Pancreas (tissue), 10 donors: ENCODE measurements at regions not wholly inside any gene's neighbourhood (a gene's known extent, or its start where the extent isn't known, plus 50 kb on each side); places are given as distances from the start of the nearest gene placed in this dataset.

Source experiments
- ATAC-seq, 4 donors: fragments of 200-7000 bp; cut with Tn5 transposase; one replicate each; pipeline versions ENCODE4 v1.8.0 to v1.9.1; 2020; ENCODE audit warnings: mild to moderate bottlenecking in 4 of 4, moderate library complexity in 4 of 4
- DNase-seq, 6 donors: peaks; one replicate each; pipeline ENCODE4 v3.0.0-alpha.2; 2020
- FAIRE-seq: peaks from 2 replicates; lab custom pipeline; 2012; peaks lifted over from hg19 to GRCh38; lab: Jason Lieb, UNC
- H3K27ac ChIP-seq, 4 donors: fragments of 200-600 bp; sonication (generic); 1 replicate in 3 of 4; 2 replicates in 1 of 4; pipeline versions ENCODE4 v1.5.0 to v1.8.0; 2020
- H3K27me3 ChIP-seq, 4 donors: fragments of 200-600 bp; one replicate each; pipeline ENCODE4 v1.8.0; 2021
- H3K36me3 ChIP-seq, 3 donors: fragments of 200-600 bp; sonication (generic) in 1 of 3; one replicate each; pipeline versions ENCODE4 v1.5.0 to v1.8.0; 2020 to 2021
- H3K4me1 ChIP-seq, 3 donors: fragments of 200-600 bp; one replicate each; pipeline ENCODE4 v1.8.0; 2021
- H3K4me3 ChIP-seq, 4 donors: fragments of 200-600 bp; sonication (generic) in 2 of 4; one replicate each; pipeline versions ENCODE4 v1.5.0 to v1.8.0; 2020 to 2021
- H3K9me3 ChIP-seq, 4 donors: fragments of 200-600 bp; one replicate each; pipeline ENCODE4 v1.8.0; 2021
- CTCF ChIP-seq, 4 donors: fragments of 200-600 bp; sonication (generic) in 3 of 4; IDR thresholded peaks; one replicate each; pipeline versions ENCODE4 v1.5.0 to v1.8.0; 2021; ENCODE audit warnings: antibody characterized with exemption in 4 of 4
- WGBS, 2 donors: extraction: QIAGEN DNeasy Blood & Tissue Kit; methylation state at CpG; one replicate each; pipeline ENCODE4 v1.1.7; 2013; 5-methylcytosine and 5-hydroxymethylcytosine counted together
- intact Hi-C, 3 donors: fragments of 100-400 bp; cut with DNase I; formaldehyde crosslinking; loops; one replicate each; pipeline versions ENCODE4 v1.11.1 to v1.14.2; 2022
- donor health status: healthy with polysubstance abuse.
- donor health status: DM: no; HTN: no; CAD: no; lungs with moderate emphysema.
- donor health status: DM: no; HTN: no; CAD: no.
- donor health status: control.
- donor health status: control.
- donor health status: Bipolar disorder and iron deficiency.
- donor health status: DM: yes; HTN: yes; CAD: no.
- donor health status: DM: no; HTN: no; CAD: no.
- donor health status: DM: no; HTN: no; CAD: no.
- donor health status: DM: yes; HTN: yes; CAD: no.

DNA sequence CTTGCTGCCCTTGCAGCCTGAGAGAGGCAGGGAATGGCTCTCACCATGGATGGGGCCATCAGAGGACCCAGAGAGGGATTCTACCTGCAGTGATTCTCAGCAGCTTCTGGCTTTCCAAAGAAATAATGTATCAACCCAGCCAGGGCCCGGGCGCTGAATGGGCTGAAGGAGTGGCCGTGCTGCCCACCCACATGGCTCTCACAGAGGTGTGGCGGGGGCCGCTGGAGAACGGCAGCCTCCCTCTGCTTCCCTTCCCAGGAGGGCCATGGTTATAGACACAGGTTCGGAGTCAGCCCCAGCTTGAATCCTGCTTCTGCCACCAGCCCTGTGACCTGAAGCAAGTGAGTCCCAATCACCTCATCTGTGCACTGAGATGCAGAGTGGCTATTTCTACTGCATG, 82.7 kb downstream of the THAP12 start:
- DNase-seq (peak in 1 of 6 donors; percentile 41), FAIRE-seq (no peak), ATAC-seq (no peak)
- TF ChIP-seq CTCF (IDR thresholded peaks at IDR 0.05): no peak
- Histone ChIP-seq H3K27ac (no peak overlapping the region), H3K36me3 (no peaks in the 10 kb centered on the region), H3K4me1 (no peaks in the 10 kb centered on the region), H3K4me3 (no peak overlapping the region), H3K9me3 (no peaks in the 10 kb centered on the region), H3K27me3 (no peaks in the 10 kb centered on the region)
- intact Hi-C loops: no loop called here
- WGBS, 2 donors: 94 to 100% methylated on average over 7 of the region's 7 CpGs

GRCh38 chr11:76296731-76297542, 84.0 kb downstream of the THAP12 start:
- no peak for FAIRE-seq

GRCh38 chr11:76293189-76293631, 86.9 kb upstream of the WNT11 start:
- Histone ChIP-seq H3K36me3 (no peaks in the 10 kb centered on the region), H3K4me3 (no peak overlapping the region), H3K27ac (no peak overlapping the region), H3K9me3 (no peaks in the 10 kb centered on the region), H3K27me3 (no peaks in the 10 kb centered on the region), H3K4me1 (no peaks in the 10 kb centered on the region)
- DNase-seq: no peak
- TF ChIP-seq CTCF (IDR thresholded peaks at IDR 0.05): no peak
- ATAC-seq: no peak
- WGBS, 2 donors: 86 to 89% methylated on average over 11 of the region's 11 CpGs
- no peak for FAIRE-seq
- intact Hi-C loops: no loop called here

More at GRCh38 chr11:76296731-76297542, 84.0 kb downstream of the THAP12 start:
- H3K36me3 ChIP-seq: no peaks in the 10 kb centered on the region
- ATAC-seq (no peak), DNase-seq (peak in 1 of 6 donors; percentile 49)
- no peaks in the 10 kb centered on the region for H3K4me1 ChIP-seq
- H3K27ac ChIP-seq: no peak overlapping the region
- no peak for TF ChIP-seq CTCF (IDR thresholded peaks at IDR 0.05)
- no peaks in the 10 kb centered on the region for H3K27me3 ChIP-seq
- intact Hi-C loops: no loop called here
- H3K9me3 ChIP-seq: no peaks in the 10 kb centered on the region
- 84 to 91% methylated on average over 12 of the region's 12 CpGs for WGBS, 2 donors
- H3K4me3 ChIP-seq: no peak overlapping the region

GRCh38 chr11:76292583-76293188, 86.4 kb upstream of the WNT11 start:
- 77 to 83% methylated on average over 6 of the region's 6 CpGs for WGBS, 2 donors
- Histone ChIP-seq H3K4me3 (no peak overlapping the region), H3K27ac (no peak overlapping the region), H3K36me3 (no peaks in the 10 kb centered on the region), H3K9me3 (no peaks in the 10 kb centered on the region), H3K4me1 (no peaks in the 10 kb centered on the region), H3K27me3 (no peaks in the 10 kb centered on the region)
- FAIRE-seq (no peak), ATAC-seq (no peak), DNase-seq (no peak)
- intact Hi-C loops: no loop called here
- no peak for TF ChIP-seq CTCF (IDR thresholded peaks at IDR 0.05)
